Cardiac septum (tissue), 1 donor: ENCODE measurements at regions not wholly inside any gene's neighbourhood (a gene's known extent, or its start where the extent isn't known, plus 50 kb on each side); places are given as distances from the start of the nearest gene placed in this dataset.

Experiments used
- DNase-seq: peaks from one replicate; pipeline ENCODE4 v3.0.0-alpha.2; 2020; ENCODE audit warnings: low spot score
- intact Hi-C: fragments of 100-400 bp; cut with DNase I; formaldehyde crosslinking; loops from one replicate; pipeline ENCODE4 v1.14.0; 2022
- donor health status: DM: no; HTN: no; CAD: no.

DNA sequence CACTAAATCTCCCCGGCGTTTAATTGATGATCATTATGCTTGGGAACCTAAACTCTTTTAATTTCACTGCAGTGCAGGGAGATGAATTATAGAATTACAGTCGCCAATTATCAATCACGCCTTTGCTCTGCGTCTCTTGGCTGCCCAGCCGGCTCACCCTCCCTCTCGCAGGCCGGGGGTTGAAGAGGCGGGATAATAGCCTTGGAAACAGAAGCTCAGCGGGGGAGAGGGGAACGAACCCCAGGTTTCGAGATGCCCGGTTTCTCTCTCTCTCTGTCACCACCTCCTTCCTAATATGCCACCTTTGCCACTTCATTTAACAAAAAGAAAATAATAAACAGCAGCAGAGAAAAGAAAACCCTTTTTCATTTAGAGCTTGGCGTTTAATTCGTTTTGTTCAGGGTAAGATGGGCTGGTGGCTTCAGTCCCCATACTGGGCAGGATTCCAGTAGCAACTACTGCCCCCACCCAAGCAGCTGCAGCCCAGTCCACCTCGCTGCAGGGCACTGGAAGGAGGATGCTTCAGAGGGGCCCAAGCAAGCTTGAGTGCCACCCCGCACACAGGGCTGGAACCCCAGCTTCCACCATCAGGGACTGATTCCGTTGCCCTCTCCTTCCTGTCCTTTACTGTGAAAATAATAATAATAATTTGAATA is 271.7 kb downstream of the BUD13 start:
- intact Hi-C loops, result no loop called here
- peak; percentile 66 for DNase-seq

DNA sequence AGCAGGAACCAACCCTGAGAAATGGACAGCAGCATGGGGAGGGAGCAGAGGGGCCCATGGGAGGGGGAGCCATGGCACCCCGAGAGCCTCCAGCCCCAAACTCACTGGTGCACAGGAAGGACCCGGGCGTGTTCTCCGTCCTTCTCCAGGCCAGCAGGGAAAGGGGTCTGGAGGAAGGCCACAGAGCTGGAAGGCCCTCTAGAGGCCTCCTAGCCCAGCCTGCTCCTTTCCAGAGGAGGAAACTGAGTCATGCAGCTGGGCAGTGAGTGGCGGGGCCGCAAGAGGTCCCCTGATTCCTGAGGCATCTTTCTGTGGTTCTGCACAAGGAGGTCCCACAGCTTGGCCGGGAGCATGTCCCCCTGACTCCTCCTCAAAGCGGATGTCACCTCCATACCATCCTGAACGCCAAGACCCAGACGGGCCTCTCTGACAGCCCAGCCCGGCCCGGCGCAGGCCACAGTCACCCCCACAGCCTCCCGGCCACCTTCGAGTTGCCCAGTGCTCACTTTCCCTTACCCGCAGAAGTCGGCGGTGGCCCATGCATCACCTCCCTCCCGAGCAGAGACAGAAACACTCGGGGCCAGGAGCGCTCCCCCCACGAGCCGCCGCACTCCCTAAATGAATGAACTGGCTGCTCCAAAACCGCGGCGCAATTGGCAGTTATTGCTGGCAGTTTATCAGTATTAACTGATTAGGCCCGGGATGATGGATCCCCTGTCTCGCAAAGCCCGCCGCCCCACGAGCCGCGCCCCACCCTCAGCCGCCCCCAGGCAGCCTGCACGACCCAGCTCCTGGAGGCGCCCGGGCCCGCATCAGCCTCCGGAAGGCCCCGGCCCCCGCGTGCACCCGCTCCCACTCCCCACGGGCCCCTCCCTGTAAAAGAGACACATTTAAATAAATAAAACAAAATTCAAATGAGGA is 272.5 kb downstream of the BUD13 start:
- peak; percentile 67 for DNase-seq
- intact Hi-C loops, result no loop called here

DNA sequence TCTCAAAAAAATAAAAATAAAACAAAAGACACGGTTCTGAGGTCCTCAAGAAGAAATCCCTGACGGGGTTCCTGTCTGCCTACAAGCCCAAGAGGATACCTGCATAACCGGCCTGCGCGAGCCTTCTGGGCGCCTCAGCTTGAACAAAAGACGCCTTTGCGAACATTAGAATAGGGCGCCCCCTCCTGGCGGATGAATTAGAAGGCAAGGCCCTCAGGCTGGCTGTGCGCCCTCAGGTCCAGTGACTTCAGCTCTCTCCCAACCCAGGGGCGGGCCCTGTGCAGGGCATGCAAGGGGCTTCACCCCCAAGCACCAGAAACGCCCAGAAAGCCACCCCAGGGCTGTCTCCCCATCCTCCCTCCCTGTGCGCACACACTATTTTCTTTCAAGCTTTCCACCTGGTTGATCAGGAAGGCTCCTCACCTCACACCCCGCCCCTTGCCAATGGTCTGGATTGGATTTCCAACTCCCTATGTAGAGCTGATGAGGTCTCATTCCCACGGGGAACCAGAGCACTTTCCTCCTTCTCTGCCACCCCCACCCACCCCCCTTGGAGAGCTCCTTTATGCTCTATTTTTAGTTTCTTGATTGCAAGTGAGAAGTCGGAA is 273.3 kb downstream of the BUD13 start:
- peak; percentile 80 for DNase-seq
- intact Hi-C loops, result no loop called here

DNA sequence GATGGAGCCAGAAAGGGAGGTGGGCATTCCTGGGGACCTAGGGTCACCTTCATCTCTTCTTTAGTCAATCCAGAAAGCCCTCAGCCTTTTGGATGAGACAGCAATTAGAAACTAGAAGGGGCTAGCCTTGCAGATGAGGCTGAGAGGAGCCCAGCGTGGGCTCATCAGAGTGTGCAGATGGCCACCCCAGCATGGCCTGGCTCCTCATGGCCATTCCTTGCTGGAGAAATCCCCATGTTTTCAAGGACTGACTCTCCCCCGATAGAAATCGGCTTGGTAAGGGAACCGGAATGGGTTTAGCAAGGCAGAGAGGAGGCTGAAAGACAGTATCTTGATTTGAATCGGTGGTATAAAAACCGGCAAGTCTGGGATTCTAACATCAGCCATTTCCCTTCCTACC is 274.6 kb downstream of the BUD13 start:
- intact Hi-C loops, result no loop called here
- peak; percentile 31 for DNase-seq

DNA sequence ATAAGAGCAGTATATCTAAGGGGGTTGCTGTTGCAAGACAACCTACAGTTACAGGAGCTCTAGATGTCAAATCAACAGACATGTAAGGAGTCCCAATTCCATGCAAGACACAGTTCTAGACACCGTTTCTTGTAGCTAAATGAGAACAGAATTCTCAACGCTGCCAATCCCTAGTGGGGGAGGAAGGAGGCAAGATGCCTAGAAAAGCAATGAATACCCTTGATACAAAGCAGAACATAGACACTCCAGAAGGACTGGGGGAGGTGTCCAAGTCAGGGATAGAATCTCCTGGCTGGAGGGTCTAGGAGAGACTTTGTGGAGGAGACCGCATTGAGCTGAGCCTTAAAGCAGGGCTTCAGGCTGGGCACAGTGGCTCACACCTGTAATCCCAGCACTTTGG is 280.2 kb downstream of the BUD13 start:
- no peak for DNase-seq
- intact Hi-C loops, result no loop called here

DNA sequence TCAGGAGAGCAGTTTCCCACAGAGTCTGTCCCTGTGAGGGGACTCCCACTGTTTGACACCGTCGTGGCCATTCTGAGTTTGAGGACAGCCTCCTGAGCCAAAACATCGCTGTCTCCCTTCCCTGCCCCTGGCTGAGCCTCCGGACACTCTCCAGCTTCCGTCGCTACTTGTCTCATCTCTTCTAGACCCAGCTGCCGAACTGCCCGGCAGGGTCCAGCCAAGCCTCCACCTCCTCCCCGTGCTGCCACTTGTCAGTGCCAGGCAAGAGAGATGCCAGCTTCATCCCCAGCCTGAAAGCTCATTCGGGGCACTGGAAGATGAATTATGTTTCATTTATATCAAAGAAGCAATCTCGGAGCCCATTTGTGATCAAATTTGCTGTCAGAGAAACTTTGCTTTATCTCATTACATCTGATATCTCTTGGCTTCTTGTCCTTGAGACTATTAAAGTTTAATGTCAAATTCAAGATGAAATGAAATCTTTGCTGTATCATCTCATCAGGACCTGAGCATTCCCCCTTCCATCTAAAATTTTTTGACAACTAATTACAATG is 283.9 kb downstream of the BUD13 start:
- intact Hi-C loops, result no loop called here

DNA sequence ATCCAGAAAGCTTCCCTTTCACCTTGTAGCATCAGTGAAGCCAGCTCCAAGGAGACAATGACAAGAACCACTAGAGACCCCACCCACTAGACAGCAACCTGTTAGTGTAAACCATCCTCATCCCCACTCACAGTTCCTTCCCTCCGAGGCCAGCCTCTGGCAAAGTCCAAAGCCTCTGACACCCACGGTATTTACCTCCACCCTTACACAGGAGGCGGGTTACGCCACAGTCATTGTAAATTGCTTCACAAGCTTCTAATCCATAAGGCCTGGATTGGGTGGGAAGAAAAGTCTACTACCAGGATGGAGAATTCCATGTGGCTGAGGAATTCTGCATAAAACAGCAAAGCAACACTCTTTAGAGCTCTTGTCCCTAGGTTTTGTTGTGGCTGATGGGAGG is 287.4 kb downstream of the BUD13 start:
- peak; percentile 31 for DNase-seq
- intact Hi-C loops, result no loop called here

More for the DNA sequence above, 283.9 kb downstream of the BUD13 start:
- DNase-seq, result peak; percentile 58

DNA sequence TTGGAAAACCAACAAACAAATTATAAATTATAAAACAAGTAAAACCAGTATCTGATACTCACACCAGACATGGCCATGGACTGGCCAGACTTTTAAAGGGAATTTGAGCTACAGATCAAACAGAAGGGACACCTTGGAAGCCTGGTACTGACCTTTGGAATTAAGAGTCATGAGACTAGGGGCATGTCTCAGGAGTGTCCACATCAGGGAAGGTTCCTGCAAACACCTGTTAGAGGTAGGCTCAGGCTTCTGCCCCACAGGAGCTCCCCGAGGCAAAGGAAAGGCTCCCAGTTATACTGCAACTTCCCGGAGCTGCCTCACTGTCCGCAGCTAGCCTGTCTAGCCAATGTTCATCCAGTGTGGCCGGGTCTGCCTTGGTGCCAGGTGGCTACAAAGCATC is 290.1 kb downstream of the BUD13 start:
- DNase-seq, result no peak
- intact Hi-C loops, result no loop called here

DNA sequence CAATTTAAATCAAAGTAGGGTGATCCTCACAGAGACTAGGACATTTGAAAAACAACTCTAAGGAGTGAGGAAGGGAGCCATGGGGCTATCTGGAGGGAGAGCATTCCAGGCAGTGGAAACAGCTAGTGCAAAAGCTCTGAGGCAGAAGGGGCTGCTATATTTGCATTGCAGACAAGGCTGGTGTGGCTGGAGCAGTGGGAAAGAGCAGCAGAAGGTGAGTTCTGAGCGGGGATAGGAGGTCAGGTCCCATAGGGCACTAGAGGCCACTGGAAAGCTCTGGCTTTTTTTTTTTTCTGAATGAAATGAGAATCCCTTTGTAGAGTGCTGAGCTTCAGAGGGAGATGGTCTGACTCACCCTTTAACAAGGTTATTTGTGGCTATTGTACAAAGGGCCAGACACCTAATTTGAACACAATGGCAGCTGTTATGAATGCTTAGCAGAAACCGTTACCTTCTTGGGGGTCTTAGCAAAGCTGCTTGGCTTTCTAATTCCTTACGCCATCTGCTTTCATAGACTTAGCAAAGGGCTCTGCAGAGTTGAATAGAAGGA is 291.6 kb downstream of the BUD13 start:
- intact Hi-C loops, result no loop called here
- no peak for DNase-seq

DNA sequence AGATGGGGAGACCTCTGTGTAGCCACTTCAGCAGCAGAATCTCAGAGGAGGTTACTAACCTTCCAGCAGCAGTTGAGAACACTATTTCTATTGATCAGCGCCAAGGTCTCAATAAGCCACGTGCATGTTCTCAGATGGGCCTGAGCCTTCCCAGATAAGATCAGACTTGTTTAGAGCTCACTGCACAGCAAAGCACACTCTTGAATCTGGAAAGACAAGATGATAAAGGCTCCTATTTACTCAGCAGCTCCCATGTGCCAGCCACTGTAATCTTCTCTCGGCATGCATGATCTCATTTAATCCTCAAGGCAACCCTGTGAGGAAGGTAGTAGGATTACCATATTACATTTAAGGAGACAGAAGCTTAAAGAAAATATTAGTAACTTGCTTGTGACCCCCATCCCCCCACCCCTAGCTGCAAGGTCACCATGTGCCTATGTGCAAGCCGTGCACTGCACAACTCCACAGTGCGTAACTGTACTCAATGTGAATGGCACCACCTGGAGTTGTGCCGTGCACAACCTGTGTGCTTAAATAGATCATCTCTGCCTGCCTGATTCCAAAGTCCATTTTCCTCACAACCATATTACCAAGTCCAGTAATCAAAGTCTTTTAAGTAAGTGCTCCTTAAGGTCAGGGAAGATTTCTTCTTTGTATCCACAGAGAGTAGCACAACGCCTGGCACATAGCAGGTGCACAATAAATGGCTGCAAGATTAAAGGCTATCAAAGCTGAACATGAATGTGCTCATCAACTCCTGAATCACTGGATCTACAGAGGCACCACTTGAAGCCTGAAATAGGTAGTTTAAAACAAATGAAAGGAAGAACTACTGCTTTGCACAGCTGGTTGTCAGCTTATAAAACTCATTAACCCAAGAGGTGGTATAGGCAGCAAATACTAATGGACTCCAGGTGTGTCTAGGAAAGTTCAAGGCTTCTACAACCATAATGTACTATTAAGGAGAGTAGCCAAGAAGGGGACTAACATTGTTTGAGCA is 293.8 kb downstream of the BUD13 start:
- intact Hi-C loops, result no loop called here

DNA sequence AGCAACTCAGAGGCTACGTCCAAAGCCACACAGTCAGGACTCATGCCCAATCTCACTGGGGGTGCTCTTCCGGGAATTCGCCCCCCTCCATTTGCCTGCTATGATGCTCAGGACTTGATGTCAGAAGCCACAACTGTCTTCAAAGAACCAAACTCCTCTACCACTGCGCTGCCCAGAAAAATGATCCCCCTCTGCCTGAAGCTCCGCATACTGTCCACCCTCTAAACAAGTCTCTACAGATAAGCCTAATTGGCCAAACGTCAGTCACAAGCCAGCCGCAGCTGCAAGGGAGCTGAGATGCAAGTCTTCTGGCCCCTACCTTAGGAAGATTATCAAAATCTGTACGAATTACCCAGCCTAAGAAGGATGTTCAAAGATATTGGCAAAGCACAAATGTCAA is 294.6 kb downstream of the BUD13 start:
- DNase-seq, result no peak

More for the DNA sequence above, 293.8 kb downstream of the BUD13 start:
- no peak for DNase-seq

DNA sequence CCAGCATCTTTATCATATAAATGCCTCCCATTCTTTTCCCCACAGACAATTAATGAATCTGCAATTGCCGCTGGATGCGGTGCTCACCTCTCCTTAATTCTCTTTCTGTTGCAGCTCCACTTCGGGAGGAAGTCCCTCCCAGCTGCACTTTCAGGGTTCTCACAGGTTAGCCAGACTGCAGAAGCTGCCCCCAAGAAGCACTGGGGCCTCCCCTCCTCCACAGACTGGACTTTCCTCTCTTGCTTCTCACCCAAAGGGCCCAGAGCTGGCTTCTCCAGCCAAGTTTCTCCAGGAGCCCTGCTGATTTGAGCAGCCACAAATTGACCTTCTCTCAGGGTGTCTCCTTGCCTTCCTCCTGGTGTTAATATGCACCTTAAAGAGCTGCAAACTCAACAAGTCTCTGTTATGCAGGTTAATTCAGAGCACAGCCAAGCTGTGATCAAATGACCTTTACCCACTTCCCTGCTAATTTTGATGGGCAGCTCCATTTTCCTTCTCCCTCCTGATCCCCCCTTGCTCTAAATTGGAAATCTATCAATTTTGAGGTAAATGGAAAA is 298.9 kb downstream of the BUD13 start:
- no peak for DNase-seq
- intact Hi-C loops, result no loop called here

More for the DNA sequence above, 294.6 kb downstream of the BUD13 start:
- intact Hi-C loops, result no loop called here

DNA sequence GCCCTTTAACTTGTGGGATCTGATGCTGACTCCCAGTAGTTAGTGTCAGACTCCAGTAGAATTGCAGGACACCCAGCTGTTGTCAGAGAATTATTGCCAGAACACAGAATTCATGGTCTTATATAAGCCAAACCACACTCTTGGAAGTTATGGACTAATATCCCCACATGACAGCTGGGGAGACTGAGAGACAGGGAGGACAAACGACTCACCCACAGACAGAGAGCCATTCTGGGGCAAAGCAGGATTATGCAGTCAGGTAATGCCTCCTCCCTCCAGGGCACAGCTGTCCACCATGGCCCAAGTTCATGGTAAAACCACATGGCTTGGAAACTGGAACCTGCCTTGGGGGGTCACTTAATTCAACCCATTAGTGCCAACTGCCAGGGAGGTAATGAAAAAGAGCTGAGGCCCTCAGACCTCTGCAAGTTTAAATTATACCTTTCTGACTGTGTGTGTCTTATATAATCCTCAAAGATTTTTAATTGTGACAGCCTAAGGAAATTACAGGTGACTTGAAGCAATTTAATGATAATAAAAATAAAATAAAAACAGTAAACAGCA is 299.5 kb downstream of the BUD13 start:
- intact Hi-C loops, result no loop called here
- DNase-seq, result no peak

DNA sequence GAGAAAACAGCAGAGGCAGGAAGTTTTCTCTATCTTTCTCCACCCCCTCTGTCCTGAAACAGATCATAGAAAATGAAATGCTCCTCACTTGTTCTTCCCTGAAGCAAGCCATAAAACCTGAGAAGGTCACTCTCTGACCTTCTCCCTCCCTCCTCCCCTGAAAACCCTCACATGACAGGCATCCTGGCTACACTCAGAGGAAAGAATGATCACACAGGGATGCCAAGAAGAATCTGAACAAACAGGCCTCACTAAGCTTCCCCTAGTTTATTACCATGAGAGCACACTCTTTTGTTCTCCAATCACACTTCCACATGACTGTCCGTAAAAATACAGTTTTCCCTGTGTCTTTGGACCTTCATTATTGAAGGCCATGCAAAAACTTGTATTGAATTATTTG is 300.1 kb downstream of the BUD13 start:
- no peak for DNase-seq
- intact Hi-C loops, result no loop called here

DNA sequence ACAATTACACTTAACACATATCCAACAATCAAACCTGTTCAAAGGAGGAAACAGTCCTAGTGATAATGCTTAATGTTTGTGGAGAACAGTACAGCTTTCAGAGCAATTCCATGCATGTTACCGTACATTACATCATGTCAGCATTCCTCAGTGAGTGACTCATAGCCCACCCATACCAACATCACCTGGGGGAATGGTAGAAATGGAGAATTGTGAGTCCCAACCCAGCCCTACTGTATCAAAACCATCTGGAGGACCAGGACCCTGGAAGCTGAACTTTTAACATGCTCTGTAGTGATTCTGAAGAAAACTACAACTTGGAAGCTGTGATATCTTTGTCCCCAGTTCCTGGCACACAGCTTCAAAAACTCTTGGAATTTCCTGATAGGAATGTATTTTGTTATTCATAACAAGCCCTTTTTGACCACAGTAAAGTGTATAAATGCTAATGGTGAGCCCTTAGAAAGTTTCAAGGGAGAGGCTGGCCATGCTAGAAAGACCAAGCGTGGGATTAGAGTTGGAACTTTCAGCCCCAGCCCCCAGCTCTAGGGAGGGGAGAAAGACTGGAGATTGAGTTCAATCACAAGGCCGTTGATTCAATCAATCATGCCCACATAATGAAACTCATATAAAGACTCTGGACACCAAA is 301.1 kb downstream of the BUD13 start:
- no peak for DNase-seq
- intact Hi-C loops, result no loop called here

DNA sequence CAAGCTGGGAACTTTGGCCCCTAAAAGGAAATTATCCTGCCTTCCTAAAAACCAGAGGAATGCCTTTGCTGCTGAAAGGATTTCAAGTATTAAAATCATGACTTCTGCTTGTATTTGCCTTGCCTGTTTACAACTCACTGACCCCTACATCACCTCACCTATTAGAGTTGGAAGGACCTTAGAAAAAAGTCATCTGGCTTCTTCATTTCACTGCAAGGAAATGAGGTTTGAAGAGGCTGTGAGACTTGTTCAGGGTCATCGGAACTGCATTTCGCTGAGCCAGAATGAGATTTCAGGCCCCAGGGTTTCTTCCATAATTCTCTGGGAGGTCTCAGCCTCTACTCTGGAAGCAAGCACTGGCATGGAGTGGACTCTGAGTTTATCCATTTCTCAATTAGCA is 304.1 kb downstream of the BUD13 start:
- intact Hi-C loops, result no loop called here
- DNase-seq, result no peak

DNA sequence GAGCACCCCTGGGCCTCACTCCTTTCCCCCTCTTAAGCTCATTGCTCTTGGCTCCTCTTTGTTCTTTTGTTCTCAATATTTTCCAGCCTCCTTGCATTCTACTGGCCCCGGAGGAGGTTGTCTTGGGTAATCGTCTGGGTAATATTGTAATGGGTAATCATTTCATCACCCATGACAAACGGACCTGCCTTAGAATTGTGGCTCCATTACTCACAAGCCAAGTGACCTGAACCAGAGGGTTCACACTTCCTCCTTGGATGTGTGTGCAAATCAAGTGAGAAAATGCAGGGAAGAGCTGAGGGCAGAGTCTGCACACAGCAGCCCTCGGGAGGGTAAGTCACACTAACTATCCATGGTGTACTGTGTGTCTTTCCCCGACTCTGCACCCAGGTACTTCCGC is 305.0 kb downstream of the BUD13 start:
- intact Hi-C loops, result no loop called here
- no peak for DNase-seq

DNA sequence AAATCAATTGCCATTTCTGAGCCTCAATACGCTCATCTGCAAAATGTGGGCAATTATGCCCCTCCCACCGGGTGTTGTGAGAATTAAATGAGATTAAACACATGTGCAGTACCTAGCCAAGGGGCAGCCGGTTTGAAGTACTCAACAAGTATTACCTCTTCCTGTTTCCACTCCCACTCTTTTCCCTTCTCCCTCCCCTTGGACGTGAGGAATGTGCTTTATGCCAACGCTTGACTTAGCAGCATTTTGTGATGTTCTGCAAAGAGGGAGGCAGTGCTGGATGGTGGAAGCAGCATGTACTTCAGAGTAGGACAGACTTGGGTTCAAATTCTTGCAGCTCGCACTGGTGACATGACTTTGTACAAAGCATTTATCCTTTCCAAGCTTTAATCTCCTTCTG is 306.0 kb downstream of the BUD13 start:
- intact Hi-C loops, result no loop called here
- DNase-seq, result no peak
